ENCODE measurements at regions not wholly inside any gene's neighbourhood (a gene's known extent, or its start where the extent isn't known, plus 50 kb on each side); places are given as distances from the start of the nearest gene placed in this dataset.

DNA sequence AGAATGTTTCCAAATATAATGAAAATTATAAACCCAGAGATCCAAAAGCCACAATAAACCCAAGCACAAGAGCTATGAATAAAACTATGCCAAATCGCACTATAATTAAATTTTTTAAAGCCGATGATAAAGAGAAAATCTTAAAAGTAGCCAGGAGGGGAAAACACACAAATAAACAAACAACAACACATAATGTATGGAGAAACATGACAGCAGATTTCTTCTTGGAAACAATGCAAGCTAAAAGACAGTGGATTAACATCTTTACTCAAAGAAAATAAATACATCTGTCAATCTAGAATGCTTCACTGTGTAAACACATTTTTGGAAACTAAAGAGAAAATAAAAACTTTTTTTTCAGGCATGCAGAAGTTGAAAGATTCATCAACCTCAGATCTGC, 53.0 kb upstream of the SMOX start:
- TF ChIP-seq POLR2A (IDR thresholded peaks at IDR 0.05) (no peak), POLR2AphosphoS5 (IDR thresholded peaks at IDR 0.05) (no peak)
- TF ChIP-seq, protein P1, sequence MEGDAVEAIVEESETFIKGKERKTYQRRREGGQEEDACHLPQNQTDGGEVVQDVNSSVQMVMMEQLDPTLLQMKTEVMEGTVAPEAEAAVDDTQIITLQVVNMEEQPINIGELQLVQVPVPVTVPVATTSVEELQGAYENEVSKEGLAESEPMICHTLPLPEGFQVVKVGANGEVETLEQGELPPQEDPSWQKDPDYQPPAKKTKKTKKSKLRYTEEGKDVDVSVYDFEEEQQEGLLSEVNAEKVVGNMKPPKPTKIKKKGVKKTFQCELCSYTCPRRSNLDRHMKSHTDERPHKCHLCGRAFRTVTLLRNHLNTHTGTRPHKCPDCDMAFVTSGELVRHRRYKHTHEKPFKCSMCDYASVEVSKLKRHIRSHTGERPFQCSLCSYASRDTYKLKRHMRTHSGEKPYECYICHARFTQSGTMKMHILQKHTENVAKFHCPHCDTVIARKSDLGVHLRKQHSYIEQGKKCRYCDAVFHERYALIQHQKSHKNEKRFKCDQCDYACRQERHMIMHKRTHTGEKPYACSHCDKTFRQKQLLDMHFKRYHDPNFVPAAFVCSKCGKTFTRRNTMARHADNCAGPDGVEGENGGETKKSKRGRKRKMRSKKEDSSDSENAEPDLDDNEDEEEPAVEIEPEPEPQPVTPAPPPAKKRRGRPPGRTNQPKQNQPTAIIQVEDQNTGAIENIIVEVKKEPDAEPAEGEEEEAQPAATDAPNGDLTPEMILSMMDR (IDR thresholded peaks at IDR 0.05), result no peak
